ENCODE measurements at regions not wholly inside any gene's neighbourhood (a gene's known extent, or its start where the extent isn't known, plus 50 kb on each side); places are given as distances from the start of the nearest gene placed in this dataset.
"Not testable (repeated sequence)": the region's sequence is repeated elsewhere in the genome, so short reads cannot be mapped to it uniquely, and the experiment has no call there.

DNA sequence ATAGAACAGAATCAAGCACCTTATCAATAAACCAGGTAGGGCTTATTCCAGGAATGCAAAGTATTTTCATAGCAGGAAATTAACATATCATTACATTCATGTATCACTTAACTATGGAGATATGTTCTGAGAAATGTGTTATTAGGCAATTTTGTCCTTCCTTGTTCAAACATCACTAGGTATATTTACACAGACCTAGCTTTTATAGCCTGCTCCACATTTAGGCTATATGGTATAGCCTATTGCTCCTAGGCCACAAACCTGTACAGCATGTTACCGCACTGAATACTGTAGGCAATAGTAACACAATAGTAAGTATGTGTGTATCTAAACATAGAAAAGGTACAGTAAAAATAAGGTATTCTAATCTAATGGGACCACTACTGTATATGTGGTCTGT lies 82.8 kb upstream of the KCTD1 start:
- H3K4me3 ChIP-seq (ENCODE audit: low read length) = no peak overlapping the region
- DNase-seq (ENCODE audit: low read depth, low spot score) = no peak

DNA sequence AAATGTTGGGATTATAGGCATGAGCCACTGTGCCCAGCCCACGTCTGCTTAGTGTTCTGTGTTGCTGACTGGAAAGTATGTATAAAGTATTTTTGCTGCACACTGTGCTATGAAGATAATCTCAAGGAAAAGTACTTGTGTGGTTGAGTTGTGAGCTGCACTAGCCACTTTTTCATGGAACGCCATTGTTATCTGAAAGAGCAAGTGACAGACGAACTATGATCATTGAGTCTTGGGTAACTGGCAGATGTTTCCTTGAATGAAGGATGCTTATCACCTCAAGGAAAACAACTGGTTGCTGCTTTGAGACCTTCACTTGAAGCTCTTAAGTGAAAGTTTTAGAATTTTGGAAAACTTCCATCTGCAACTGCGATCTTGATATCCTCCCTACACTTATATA lies 82.2 kb upstream of the KCTD1 start:
- no peak for DNase-seq (ENCODE audit: low read depth, low spot score)

DNA sequence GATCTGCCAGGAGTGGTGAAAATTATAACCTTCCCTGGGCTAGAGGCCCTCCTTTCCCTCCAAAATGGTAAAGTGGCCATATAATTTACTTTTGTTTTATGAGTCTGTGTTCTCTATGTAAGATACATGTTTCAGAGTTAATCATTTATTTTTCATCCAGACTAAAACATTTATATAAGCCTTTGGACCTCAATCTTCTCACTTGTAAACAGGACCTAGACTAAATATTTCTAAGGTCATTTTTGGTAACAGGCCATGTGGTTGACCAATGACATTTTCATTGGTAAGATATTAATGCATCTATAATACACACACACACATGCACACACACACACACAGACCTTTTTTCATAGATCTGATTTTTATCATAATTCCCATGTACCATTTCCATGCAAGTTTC lies 79.7 kb upstream of the KCTD1 start:
- H3K4me3 ChIP-seq (ENCODE audit: low read length) = no peak overlapping the region
- no peak for DNase-seq (ENCODE audit: low read depth, low spot score)

More for the DNA sequence above, 82.2 kb upstream of the KCTD1 start:
- no peak overlapping the region for H3K4me3 ChIP-seq (ENCODE audit: low read length)

DNA sequence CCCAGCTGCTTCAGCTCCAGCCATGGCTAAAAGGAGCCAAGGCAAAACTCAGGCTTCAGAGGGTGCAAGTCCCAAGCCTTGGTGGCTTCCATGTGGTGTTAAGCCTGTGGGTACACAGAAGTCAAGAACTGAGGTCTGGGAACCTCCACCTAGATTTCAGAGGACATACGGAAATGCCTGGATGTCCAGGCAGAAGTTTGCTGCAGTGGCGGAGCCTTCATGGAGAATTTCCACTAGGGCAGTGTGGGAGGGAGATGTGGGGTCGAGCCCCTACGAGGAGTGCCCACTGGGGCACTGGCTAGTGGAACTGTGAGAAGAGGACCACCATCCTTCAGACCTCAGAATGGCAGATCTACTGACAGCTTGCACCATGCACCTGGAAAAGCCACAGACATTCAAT lies 76.1 kb upstream of the KCTD1 start:
- DNase-seq (ENCODE audit: low read depth, low spot score) = no peak
- H3K4me3 ChIP-seq (ENCODE audit: low read length) = no peak overlapping the region

DNA sequence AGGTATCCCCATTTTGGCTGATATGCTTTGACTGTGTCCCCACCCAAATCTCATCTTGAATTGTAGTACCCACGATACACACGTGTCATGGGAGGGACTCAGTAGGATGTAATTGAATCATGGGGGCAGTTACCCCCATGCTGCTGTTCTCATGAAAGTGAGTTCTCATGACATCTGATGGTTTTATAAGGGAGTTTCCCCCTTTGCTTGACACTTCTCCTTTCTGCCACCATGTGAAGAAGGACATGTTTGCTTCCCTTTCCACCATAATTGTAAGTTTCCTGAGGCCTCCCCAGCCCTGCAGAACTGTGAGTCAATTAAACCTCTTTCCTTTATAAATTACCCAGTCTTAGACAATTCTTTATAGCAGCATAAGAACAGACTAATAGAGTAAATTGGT lies 75.0 kb upstream of the KCTD1 start:
- not testable (repeated sequence) for DNase-seq (ENCODE audit: low read depth, low spot score); H3K4me3 ChIP-seq (ENCODE audit: low read length)

DNA sequence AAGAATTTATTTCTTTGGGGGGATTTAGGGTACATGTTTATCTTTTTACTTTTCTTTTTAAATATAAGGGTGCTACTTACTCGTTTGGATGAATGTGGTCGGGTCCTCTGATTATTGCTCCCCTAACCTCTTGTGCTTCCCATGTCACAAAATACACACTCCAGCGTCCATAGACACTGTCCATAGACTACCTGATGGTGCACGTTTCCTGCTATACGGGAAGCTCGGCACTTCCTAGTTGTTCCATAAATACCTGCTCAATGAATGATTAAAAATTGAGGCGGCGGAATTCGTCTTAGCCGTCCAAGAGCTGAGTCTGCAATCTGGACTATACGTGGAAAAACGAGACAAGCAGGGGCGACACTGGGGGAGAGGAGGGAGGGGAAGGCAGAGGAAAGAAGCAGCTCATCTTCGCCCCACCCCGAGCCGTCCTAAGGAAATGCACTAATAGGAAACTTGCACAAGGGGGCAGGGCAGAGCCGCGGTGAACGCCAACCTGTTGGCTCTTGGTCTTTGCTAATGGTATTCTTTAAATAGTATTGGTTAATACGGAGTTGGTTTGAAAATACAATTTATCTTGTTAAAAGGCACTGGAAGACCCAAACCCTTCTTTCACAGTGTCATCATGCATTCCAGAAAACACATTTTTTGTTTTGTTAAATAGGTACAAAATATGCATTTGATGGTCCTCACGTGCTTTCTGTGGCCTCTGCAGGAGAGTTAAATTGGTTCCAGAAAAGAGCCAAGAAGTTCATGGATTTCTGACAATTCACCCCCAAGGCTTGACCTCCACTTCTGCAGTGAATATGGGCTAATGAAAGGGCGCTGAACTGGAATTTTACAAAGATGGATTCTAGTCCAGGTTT lies 73.0 kb upstream of the KCTD1 start:
- peak; percentile 8 for DNase-seq (ENCODE audit: low read depth, low spot score)
- no peak overlapping the region for H3K4me3 ChIP-seq (ENCODE audit: low read length)

DNA sequence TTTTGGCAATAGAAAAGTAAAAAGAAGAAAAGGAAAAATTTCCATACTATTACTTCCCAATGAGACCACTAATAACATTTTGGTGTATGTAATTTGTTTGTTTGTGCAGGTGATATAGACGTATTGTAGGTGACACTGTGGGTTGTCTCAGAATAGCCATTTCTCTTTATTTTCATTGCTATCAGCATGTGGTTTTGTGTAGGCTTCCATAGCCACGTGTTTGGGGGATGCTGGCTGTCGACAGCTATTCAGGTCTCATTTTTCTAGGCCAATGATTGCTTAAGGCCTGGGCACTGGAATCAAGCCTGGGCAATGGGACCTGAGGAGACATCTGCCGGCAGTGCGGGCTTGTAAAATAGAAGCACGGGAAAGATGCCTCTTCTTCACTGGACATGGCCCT lies 71.0 kb upstream of the KCTD1 start:
- no peak for DNase-seq (ENCODE audit: low read depth, low spot score)
- H3K4me3 ChIP-seq (ENCODE audit: low read length) = no peak overlapping the region

DNA sequence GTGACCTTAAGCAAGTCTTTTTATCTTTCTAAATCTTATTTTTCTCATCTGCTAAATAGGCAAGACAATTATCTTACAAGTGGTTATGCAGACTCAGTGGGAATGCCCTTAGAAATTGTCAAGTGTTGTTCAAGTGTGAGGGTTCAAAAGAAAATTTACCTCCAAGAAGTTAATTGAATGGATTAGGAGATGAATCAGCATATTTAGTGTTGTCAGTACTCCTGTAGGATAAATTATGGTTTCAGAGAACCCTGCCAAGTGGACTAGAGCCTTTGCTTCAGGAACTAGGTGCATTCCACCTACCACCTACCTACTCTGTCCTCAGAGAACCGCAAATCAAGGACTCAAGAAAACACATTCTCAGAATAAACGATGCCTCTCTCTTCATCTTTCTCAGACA lies 69.8 kb upstream of the KCTD1 start:
- no peak for DNase-seq (ENCODE audit: low read depth, low spot score)
- no peak overlapping the region for H3K4me3 ChIP-seq (ENCODE audit: low read length)

DNA sequence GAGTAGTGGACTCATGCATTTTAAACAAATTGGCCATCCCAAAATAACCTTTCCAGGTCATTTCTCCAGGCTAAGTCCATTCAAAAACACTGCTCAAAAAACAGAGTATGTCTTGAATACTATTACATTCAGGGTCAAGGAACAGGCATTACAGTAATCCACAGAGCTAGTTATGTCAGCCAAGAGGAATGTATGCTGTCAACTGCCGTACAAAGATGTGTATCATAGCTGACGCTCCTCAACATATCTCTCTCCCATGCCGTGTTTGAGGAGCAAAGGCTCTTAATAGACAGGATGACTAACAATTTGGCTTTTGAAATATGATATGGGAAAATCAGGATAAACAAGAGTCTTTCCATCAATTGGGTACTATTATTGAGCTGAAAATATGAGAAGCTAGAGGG lies 68.8 kb upstream of the KCTD1 start:
- DNase-seq (ENCODE audit: low read depth, low spot score) = no peak
- no peak overlapping the region for H3K4me3 ChIP-seq (ENCODE audit: low read length)

DNA sequence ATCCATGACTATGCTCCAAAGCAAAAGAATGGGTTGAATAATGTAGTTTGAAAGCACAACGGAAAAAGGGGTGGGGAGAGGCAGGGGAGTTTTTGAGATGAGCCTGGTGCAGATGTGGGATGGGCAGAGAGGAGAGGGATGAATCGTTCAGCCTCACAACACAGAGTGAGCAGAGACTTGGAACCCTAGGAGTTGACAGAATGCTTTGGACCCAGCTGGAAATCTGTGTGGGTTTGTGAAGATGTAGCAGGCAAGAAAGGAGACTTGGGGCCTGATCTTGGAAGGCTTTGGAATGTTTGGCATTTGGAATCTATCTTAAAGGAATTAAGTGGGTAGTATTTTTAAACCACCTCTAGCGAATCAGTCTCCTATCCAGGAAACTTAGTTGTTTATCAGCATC lies 66.0 kb upstream of the KCTD1 start:
- no peak overlapping the region for H3K4me3 ChIP-seq (ENCODE audit: low read length)
- DNase-seq (ENCODE audit: low read depth, low spot score) = no peak
